GM12865 (cell line): ENCODE measurements at regions not wholly inside any gene's neighbourhood (a gene's known extent, or its start where the extent isn't known, plus 50 kb on each side); places are given as distances from the start of the nearest gene placed in this dataset.
"Not testable (repeated sequence)": the region's sequence is repeated elsewhere in the genome, so short reads cannot be mapped to it uniquely, and the experiment has no call there.

Source experiments
- DNase-seq: peaks from one replicate; pipeline ENCODE4 v3.0.0; 2010; ENCODE audit warnings: low read depth
- H3K4me3 ChIP-seq: 2 replicates; pipeline ENCODE4 v1.5.1; 2011; ENCODE audit warnings: mild to moderate bottlenecking, low read depth, low read length, control low read depth
- CTCF ChIP-seq: IDR thresholded peaks from 2 replicates; pipeline ENCODE4 v1.5.1; 2011; ENCODE audit warnings: low read length, control low read depth, low read depth, inconsistent platforms; ENCODE audit not compliant: insufficient read depth; ENCODE audit errors: missing control alignments

GRCh38 chr17:70519300-70519699 is 350.0 kb downstream of the KCNJ2 start:
- DNase-seq = no peak
- no peak overlapping the region for H3K4me3 ChIP-seq
- TF ChIP-seq CTCF = no peak

GRCh38 chr17:70520447-70520846 is 351.1 kb downstream of the KCNJ2 start:
- no peak for TF ChIP-seq CTCF
- no peak overlapping the region for H3K4me3 ChIP-seq
- no peak for DNase-seq

- no peak overlapping the region for H3K4me3 ChIP-seq
- TF ChIP-seq CTCF = no peak
- DNase-seq = no peak
Observed at GRCh38 chr17:70520956-70521355, 351.6 kb downstream of the KCNJ2 start.

GRCh38 chr17:70521821-70522256 is 352.5 kb downstream of the KCNJ2 start:
- no peak for TF ChIP-seq CTCF
- no peak for DNase-seq
- H3K4me3 ChIP-seq = no peak overlapping the region

GRCh38 chr17:70523426-70523825 is 354.1 kb downstream of the KCNJ2 start:
- DNase-seq = no peak
- TF ChIP-seq CTCF = no peak
- no peak overlapping the region for H3K4me3 ChIP-seq

- DNase-seq, H3K4me3 ChIP-seq: not testable (repeated sequence)
Observed at GRCh38 chr17:70525035-70525434, 355.7 kb downstream of the KCNJ2 start.

- no peak overlapping the region for H3K4me3 ChIP-seq
- no peak for DNase-seq
- no peak for TF ChIP-seq CTCF
Observed at GRCh38 chr17:70525961-70526360, 356.6 kb downstream of the KCNJ2 start.
